Peyer's patch (tissue), 4 donors: ENCODE measurements at regions not wholly inside any gene's neighbourhood (a gene's known extent, or its start where the extent isn't known, plus 50 kb on each side); places are given as distances from the start of the nearest gene placed in this dataset.
A peak's percentile ranks its signal among the peaks of the same experiment; 100 is the strongest.
"Not testable (repeated sequence)": the region's sequence is repeated elsewhere in the genome, so short reads cannot be mapped to it uniquely, and the experiment has no call there.

Experiments used
- DNase-seq, 3 donors: peaks; one replicate each; pipeline ENCODE4 v3.0.0-alpha.2; 2017 to 2019
- H3K27ac ChIP-seq, 4 donors: fragments of 200-600 bp; sonication (generic); one replicate each; pipeline ENCODE4 v1.5.1; 2016 to 2019
- H3K27me3 ChIP-seq, 2 donors: fragments of 200-600 bp; sonication (generic); one replicate each; pipeline ENCODE4 v1.5.1; 2019
- H3K36me3 ChIP-seq, 3 donors: fragments of 200-600 bp; sonication (generic); one replicate each; pipeline ENCODE4 v1.5.1; 2016 to 2019
- H3K4me1 ChIP-seq, 4 donors: fragments of 200-600 bp; sonication (generic); one replicate each; pipeline ENCODE4 v1.5.1; 2016 to 2019
- H3K4me3 ChIP-seq, 4 donors: fragments of 200-600 bp; sonication (generic); 1 replicate in 3 of 4; 2 replicates in 1 of 4; pipeline ENCODE4 v1.5.1; 2016 to 2019; ENCODE audit warnings: mild to moderate bottlenecking in 1 of 4
- H3K9me3 ChIP-seq, 4 donors: fragments of 200-600 bp; sonication (generic); one replicate each; pipeline ENCODE4 v1.5.1; 2016 to 2019; ENCODE audit warnings: mild to moderate bottlenecking in 1 of 4
- CTCF ChIP-seq, 6 experiments: fragments of 450-650 bp in 4 of 6; fragments of 200-600 bp in 2 of 6; sonication (generic) in 1 of 6; IDR thresholded peaks; one replicate each; pipeline ENCODE4 v1.5.1; 2017 to 2019; ENCODE audit warnings: antibody characterized with exemption in 6 of 6, mild to moderate bottlenecking in 3 of 6, moderate library complexity in 1 of 6
- POLR2A ChIP-seq, 2 donors: fragments of 450-650 bp; IDR thresholded peaks; one replicate each; pipeline ENCODE4 v1.5.1; 2017; ENCODE audit warnings: antibody characterized with exemption in 2 of 2, mild to moderate bottlenecking in 2 of 2, moderate library complexity in 2 of 2

DNA sequence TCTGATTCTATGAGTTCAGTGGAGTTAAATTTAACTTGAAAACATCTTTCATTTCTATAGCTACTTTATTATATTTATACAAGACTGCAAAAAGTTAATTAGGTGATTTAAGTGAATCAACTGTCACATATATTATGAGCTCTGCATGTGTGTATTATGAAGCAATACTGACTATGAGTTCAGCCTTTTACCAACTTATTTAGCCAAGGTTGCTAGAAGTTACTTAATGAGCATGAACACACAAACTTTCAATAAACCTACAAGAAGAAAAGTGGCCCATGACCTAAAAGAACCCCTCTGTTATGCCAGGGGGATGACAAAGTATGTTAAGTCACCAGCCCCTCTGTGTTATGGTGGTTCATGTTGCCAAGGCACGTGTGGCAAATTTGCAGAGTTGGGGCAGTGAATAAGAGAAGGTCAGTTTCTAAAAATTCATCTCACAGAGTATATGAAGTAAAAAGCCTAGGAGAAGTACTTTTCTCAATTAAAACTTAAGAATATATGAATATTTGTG lies 86.7 kb upstream of the LYPLAL1 start:
- H3K36me3 ChIP-seq, result no peaks in the 10 kb centered on the region
- no peaks in the 10 kb centered on the region for H3K27me3 ChIP-seq
- no peak overlapping the region for H3K27ac ChIP-seq
- H3K4me3 ChIP-seq, result no peak overlapping the region
- TF ChIP-seq POLR2A (IDR thresholded peaks at IDR 0.05), result no peak
- no peaks in the 10 kb centered on the region for H3K9me3 ChIP-seq
- H3K4me1 ChIP-seq, result no peaks in the 10 kb centered on the region
- DNase-seq, result no peak

DNA sequence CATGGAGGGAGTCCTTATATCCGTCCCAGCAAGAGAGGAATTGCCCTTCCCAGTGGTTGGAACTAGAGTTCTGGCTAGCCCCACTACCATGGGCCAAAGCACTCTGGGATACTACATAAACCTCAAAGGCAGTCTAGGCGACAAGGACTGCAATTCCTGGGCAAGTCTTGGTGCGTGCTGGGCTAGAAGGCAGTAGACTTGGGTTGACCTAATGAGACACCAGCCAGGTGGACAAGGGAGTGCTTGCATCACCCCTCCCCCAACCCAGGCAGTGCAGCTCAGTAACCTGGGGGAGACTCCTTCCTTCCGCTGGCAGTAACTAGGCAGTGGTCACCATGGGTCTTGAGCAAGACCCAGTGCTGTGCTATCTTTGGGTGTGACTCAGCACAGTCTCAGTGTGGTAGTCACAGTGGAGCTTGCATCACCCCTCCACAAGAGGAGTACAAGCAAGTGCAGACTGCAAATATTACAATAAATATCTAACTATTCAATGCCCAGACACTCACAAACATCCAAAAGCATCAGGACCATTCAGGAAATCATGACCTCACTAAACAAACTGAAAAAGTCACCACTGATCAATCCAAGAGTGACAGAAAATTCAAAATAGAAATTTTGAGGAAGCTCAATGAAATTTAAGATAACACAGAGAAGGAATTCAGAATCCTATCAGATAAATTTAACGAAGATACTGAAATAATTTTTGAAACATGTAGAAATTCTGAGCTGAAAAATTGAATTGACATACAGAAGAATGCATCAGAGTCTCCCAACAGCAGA lies 84.7 kb upstream of the LYPLAL1 start:
- no peak for TF ChIP-seq CTCF (IDR thresholded peaks at IDR 0.05)
- no peak for TF ChIP-seq POLR2A (IDR thresholded peaks at IDR 0.05)
- Histone ChIP-seq H3K4me3 (no peak overlapping the region), H3K27me3 (no peaks in the 10 kb centered on the region), H3K36me3 (no peaks in the 10 kb centered on the region), H3K27ac (no peak overlapping the region), H3K9me3 (no peaks in the 10 kb centered on the region), H3K4me1 (no peaks in the 10 kb centered on the region)
- DNase-seq, result peak in 1 of 3 donors; percentile 52

GRCh38 chr1:219090607-219091006 lies 83.1 kb upstream of the LYPLAL1 start:
- Histone ChIP-seq H3K4me3 (no peak overlapping the region), H3K36me3 (no peaks in the 10 kb centered on the region)

GRCh38 chr1:219092206-219092605 lies 81.5 kb upstream of the LYPLAL1 start:
- Histone ChIP-seq H3K4me1 (no peaks in the 10 kb centered on the region), H3K4me3 (no peak overlapping the region), H3K36me3 (no peaks in the 10 kb centered on the region), H3K27me3 (no peaks in the 10 kb centered on the region), H3K27ac (no peak overlapping the region), H3K9me3 (no peaks in the 10 kb centered on the region)
- no peak for TF ChIP-seq CTCF (IDR thresholded peaks at IDR 0.05)
- TF ChIP-seq POLR2A (IDR thresholded peaks at IDR 0.05), result no peak
- no peak for DNase-seq

More at GRCh38 chr1:219090607-219091006, 83.1 kb upstream of the LYPLAL1 start:
- Histone ChIP-seq H3K4me1 (no peaks in the 10 kb centered on the region), H3K27me3 (no peaks in the 10 kb centered on the region), H3K27ac (no peak overlapping the region), H3K9me3 (no peaks in the 10 kb centered on the region)
- no peak for DNase-seq
- TF ChIP-seq POLR2A (IDR thresholded peaks at IDR 0.05) (no peak), CTCF (IDR thresholded peaks at IDR 0.05) (no peak)

- TF ChIP-seq POLR2A (IDR thresholded peaks at IDR 0.05) (no peak), CTCF (IDR thresholded peaks at IDR 0.05) (no peak)
- Histone ChIP-seq H3K27me3 (no peaks in the 10 kb centered on the region), H3K9me3 (no peaks in the 10 kb centered on the region), H3K4me3 (no peak overlapping the region), H3K27ac (no peak overlapping the region), H3K4me1 (no peaks in the 10 kb centered on the region), H3K36me3 (no peaks in the 10 kb centered on the region)
- no peak for DNase-seq
Measured at GRCh38 chr1:219099307-219099706, 74.4 kb upstream of the LYPLAL1 start.

GRCh38 chr1:219100059-219100458 lies 73.6 kb upstream of the LYPLAL1 start:
- H3K36me3 ChIP-seq, result no peaks in the 10 kb centered on the region
- H3K27ac ChIP-seq, result no peak overlapping the region
- TF ChIP-seq CTCF (IDR thresholded peaks at IDR 0.05), result no peak
- no peak for DNase-seq
- H3K9me3 ChIP-seq, result no peaks in the 10 kb centered on the region
- no peaks in the 10 kb centered on the region for H3K27me3 ChIP-seq
- no peak overlapping the region for H3K4me3 ChIP-seq
- no peaks in the 10 kb centered on the region for H3K4me1 ChIP-seq

DNA sequence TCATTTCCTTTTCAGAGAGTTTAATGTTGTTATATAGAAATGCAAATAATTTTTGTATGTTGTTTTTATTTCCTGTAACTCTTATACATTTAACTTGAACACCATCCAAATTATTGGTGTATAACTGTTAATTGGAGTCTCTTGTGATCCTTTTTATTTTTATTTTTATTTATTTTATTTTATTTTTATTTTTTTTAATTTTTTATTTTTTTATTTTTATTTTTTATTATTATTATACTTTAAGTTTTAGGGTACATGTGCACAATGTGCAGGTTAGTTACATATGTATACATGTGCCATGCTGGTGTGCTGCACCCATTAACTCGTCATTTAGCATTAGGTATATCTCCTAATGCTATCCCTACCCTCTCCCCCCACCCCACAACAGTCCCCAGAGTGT lies 71.2 kb upstream of the LYPLAL1 start:
- not testable (repeated sequence) for H3K27me3 ChIP-seq, H3K9me3 ChIP-seq, H3K4me3 ChIP-seq, H3K4me1 ChIP-seq, DNase-seq, H3K36me3 ChIP-seq, H3K27ac ChIP-seq
